GM21786 (cell line): ENCODE measurements at regions not wholly inside any gene's neighbourhood (a gene's known extent, or its start where the extent isn't known, plus 50 kb on each side); places are given as distances from the start of the nearest gene placed in this dataset.

Experiments
- ATAC-seq: cut with Tn5 transposase; IDR thresholded peaks from one replicate; pipeline ENCODE4 v1.9.1; 2021; ENCODE audit not compliant: unreplicated experiment

DNA sequence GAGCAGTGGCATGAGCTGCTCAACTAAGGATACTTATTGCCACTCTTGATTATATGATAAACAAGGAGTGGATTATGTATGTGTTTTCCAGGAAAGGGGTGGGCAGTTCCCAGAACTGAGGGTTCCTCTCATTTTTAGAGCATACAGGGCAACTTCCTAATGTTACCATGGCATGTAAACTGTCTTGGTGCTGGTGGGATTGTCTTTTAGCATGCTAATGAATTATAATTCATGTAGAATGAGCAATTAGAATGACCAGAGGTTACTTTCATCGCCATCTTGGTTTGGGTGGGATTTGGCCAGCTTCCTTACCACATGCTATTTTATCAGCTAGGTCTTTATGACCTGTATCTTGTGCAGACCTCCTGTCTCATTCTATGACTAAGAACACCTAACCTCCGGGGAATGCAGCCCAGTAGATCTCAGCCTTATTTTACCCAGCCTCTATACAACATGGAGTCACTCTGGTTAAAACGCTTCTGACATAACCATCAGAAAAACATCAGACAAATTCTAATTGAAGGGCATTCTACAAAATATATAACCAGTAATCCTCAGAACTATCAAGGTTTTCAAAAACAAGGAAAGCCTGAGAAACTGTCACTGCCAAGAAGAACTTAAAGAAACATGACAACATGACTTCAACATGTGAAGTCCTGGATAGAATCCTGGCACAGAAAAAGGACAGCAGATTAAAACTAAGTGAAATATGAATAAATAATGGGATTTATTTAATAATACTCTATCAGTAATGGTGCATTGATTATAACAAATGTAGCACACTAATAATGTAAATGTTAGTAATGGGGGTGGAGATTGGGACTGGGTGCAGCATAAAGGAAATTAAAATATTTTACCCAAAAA lies 365.0 kb downstream of the SEMA3D start:
- no peak for ATAC-seq

DNA sequence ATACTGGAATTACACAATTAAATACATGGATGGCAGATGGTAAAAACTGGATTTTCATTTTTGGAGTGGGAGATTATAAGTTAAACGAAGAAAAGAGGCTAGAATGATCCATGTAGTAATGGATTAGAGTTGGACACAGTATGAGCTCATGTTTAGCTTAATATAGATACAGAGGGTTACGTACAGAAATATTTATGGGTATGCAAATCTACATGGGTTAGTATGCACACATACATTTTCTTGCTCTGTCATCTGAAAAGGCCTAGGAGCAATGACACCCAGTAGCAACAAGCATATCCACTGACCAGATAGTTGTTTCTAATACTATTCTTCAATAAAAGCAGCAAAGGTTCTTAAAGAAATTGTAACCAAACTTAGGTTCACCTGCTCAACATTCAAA lies 366.4 kb downstream of the SEMA3D start:
- ATAC-seq: no peak

DNA sequence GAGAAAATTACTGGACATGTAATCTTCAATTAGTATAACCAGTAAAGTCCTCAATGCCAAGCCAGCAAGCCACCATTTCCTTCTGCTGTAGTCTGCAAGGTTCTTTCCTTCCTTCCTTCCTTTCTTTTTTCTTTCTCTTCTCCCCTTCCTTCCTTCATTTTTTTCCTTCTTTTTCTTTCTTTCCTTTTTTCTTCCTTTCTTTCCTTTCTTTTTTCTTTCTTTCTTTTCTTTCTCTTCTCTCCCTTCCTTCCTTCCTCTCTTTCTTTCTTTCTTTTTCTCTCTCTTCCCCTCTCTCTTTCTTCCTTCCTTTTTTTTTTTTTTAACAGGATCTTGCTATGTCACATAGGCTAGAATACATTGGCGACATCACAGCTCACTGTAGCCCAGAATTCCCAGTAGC lies 369.8 kb downstream of the SEMA3D start:
- no peak for ATAC-seq

DNA sequence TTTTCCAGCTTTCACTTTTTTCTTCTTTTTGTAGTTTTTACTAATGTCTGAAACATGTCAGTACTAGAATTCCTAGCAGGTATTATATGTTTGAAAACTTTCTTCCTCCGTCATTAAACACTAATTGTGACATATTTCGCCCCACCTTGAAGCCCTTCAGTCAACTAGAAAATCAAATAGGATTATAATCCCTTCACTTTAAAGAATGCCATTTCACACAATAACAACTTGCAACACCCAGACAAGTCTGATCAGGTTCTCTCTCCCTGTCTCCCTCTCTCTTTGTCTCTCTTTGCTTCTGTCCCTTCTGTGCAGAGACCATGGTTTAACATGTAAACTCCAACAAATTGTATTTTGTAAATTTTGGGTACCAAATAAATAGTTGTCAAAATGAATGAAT lies 373.5 kb downstream of the SEMA3D start:
- no peak for ATAC-seq

DNA sequence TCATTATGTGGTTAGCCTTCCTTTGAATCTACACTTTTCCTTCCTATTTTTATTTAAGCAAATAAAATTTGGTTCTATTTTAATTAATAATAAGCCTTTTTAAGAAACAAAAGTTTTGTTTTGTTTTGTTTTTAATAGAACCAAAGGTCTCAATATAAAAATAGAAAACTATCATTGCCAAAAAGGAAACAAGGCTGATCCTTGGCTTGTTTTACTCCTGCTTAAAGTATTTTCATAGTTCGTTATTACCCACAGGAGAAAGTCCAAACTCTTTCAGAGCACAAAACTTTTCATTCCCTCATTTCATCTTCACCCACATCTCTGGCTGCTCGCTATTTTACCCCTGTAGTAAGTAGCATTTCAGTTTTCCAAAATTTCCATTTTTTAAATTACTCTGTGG lies 374.8 kb downstream of the SEMA3D start:
- no peak for ATAC-seq

DNA sequence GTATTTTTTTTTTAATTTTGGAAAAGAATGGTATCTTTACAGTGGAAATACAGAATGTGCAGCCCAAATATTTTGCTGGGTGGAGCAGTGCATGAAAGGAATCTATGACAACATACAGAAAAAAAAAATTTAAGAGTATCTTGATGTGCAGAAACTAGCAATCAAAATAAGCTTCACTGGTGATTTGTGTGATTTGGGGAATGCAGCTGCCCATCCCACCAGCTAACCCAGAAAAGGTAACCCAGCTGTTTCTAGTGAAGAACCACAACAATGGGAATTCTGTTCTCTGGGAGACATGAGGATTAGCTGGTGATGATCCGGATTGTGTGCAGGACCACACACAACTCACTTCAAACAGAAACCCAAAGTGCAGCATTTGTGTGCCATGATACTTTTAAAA lies 375.5 kb downstream of the SEMA3D start:
- no peak for ATAC-seq

DNA sequence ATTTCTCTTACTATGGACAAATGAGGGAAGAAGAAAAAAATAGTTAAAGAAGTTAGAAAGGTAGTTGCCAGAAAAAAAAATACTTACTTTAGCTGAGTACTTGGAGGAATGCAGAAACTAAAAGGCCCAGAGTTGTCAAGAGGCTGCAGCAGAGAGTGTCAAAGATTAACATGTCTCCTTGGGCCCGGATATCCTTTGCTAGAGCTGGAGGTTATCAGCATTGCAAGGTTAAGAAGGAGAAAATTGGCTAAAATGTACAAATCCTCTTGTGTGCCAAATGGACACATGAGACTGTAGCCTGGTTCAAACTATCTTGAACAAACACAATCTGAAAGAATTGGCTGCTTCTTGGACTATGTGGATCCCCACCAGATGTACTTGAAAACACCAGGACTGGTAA lies 377.0 kb downstream of the SEMA3D start:
- ATAC-seq: no peak

DNA sequence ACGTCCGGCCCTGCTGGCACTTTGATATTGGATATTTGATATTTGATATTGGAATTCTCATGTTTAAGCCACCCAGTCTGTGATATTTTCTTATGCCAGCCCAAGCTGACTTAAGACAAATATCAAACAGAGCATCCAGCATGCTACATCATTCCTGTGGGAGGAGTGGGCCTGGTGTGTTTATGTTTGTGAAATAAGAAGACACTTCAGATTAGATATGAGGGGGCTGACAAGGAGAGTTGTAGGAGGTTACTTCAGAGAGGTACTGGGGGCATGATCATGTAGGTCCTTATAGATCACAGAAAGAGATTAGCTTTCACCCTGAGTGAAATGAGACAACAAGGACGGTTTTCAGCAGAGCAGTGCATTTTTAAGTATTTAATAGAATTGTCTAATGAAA lies 382.9 kb downstream of the SEMA3D start:
- ATAC-seq: no peak

DNA sequence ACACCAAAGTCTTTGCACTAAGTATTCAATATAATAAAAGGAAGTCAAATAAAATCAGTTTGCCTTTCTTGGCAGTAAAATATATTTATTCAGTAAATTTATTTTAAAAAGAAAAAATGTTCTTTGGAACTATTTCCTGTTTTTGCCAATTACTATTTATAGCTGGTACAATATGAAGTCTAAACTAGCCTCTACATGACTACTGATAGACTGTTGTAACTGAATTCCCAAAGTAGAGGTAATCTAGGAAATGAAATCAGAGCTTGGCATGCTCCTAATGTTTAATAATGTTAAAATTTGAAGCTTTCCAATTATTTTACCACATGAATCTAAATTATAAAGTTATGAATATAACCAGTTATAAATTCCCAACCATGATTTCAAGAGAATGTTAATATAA lies 385.5 kb downstream of the SEMA3D start:
- no peak for ATAC-seq

DNA sequence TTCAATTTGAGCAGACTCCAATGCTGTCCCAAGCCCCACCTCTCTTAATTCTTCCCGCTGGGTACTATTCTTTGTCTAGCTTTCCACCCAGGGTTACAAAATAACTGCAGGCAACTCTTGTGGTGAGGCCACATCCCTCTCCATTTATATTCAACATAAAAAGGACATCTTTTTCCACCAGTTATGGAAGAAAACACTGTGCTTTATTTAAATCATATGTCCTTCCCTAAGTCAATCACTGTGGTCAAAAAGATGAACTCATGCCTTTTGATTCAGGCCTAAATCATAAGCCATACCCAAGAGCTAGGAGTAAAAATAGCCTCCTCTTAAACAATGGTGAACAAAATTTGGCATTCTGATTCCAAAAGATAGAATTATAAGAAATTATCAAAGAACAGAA lies 386.0 kb downstream of the SEMA3D start:
- ATAC-seq: no peak

DNA sequence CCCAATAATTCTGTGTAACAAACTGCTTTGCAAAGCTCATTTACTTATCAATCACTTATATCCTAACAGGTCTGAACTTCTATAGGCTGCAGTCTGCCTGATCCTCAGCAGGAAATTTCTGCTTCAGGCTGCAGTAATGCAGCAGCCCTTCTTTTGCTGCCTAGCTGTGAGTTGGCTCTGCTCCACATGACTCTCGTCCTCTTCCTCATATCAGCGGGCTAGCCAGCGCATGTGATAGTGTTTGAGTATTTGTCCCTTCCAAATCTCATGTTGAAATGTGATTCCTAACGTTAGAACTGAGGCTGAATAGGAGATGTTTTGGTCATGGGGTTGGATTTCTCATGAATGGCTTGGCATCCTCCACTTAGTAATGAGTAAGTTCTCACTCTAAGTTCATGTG lies 387.8 kb downstream of the SEMA3D start:
- no peak for ATAC-seq

DNA sequence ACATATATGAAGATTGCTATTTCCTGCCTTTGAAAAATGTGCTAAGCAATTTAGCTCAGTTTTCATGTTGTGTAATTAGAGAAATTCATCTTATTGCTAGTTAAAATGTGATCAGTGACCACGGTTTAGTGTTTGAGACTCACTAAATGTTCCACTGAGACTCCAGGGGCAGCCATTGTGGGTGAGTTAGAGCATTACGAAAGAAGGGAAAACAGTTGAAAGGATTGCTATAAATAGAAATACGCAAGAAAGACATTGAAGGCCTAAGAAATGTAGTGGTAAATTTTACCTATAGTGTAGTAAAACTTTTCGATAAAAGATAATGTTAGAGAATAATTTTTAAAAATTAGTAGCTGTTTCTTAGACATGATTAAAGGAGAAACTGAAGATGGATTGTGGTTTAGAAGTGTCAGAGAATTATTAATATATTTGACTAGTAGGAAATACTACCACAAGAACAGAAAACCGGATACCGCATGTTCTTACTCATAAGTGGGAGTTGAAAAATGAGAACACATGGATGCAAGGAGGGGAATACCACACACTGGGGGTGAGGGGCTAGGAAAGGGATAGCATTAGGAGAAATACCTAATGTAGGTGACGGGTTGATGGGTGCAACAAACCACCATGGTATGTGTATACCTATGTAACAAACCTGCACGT lies 394.5 kb downstream of the SEMA3D start:
- ATAC-seq: no peak

DNA sequence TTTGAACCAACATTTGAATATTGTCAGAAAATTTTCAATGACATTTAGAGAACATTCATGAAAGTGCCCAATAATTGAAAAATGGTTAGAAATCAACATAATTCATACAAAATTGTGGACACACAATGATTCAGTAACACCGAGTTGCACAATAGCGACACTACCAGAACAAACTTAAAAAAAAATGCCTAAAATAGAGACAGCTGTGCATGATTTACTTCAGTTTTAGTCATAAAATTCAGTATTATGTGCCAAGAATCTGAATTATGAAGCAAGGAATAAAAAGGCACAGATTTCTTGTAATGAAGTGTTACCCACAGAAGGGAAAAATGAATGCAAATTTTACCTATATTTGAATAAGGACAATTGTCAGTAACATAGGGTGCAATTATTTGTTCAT lies 396.0 kb downstream of the SEMA3D start:
- ATAC-seq: no peak

DNA sequence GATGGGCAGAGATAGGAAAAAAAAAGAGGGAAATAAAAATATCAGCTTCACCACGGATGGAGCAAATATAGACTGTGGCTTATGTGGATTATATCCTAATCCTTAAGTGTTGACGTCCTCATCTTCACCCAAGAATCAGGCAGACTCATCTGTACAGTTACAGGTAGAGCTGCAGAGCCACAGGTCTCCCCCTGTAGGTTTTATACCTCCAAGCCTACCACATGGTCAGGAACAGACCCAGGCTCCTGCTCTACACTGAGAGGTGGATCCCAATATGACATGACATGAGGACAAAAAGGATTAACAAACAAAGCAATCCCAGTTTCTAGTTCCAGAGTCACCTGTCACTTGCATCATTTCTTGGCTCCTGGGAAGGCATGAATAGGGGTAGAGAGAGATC lies 400.8 kb downstream of the SEMA3D start:
- ATAC-seq: no peak

DNA sequence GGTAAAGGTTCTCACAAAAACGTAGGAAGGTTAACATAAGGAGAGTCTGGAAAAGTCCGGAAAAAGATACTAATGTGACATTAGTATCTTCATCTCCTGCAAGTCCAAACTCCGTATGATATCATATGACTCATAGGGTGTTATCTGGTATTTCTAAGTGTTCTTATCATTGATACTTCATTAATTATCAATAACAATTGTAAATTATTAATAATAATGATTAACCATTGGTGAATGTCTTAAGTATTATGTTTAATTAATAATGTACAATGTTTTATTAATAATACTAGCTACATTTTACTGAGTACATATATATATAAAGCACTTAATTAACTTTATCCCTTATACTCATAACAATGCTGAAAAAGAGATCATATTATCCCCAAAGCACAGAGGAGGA lies 402.4 kb downstream of the SEMA3D start:
- no peak for ATAC-seq

DNA sequence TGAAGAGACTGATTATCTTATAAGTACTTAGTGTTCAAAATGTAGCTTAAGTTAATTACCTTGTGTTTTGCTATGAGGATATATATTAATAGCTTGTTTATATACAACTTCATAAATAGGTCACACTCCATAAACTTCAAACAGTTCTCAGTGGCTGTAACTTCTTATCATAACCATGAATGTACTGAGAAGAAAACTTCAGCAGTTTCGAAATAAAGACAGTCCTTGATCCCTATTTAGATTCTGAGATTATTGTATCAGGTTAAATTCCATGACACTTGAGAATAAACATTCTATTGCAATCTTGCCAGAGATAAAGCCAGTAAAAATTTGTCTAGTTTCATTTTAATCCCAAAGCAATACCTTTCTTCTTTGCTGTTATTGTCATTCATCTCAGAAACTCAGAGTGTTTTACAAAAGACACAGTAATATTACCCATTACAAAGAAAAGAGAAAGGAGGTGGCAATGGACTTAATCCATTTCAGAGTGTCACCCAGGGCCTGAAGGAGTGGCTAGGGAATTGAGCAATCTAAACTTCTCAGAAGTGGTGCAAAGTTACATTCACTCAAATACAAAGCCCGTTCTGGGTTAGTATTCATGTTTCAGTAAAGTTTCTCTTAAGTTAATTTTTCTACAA lies 403.6 kb downstream of the SEMA3D start:
- ATAC-seq: no peak

DNA sequence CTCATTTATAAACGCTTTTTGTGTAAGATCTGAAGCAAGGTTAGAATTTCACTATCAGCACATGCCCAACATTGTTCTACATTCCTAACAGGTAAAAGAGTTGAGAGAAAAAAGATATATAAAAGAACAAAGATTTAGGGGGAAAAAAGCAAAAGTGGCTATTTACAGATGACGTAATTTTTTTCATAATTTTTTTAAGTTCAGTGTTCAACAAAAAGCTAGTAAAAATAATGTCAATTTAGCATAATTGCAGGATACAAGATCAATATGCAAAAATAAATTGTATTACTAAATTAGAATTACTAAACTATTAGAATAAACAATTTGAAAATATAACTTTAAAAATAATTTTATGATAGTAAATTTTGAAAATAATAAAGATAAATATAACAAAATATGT lies 405.0 kb downstream of the SEMA3D start:
- ATAC-seq: no peak

DNA sequence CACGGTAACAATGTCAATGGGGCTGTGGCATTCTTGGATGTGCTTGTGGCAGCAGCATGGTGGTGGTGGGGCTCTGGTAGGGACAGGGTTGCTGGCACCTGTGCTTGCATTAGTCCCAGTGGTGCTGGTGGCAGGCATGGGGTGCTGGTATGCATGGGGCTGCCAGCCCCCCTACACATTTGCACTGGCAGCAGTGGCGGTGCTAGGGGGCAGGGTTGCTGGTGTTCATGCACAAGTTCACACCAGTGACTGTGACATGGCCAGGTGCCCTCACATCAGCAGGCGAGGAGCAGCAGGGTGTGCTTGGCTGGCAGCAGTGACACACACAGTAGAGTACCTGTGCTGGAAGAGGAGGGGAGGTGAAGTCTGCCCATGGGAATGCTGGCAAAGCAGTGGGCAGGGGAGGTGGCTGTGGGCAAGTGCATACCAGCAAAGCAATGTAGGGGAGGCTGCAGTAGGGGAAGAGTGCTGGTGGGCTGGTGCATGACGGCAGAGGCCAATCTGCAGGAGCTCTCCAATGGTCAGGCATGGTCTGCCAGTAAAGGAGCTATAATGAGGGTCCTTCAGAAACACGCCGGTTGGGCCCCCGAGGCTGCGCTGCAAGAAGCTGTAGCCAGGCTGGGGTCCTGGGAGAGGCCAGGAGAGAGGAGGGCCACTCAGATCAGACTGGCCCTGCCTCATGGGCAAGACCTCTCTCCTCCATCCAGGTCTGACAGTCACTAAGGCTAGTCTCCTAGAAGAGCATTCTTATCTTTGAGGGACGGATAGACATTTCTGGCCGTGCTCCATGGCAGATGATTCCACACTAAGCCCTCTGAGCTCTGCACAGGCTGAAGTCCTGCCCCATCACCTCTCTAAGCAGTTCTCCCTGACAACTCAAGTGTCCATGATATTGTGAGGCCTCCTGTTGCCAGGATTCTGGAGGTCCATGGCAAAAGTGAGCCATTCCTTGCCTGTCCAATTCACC lies 406.4 kb downstream of the SEMA3D start:
- no peak for ATAC-seq

DNA sequence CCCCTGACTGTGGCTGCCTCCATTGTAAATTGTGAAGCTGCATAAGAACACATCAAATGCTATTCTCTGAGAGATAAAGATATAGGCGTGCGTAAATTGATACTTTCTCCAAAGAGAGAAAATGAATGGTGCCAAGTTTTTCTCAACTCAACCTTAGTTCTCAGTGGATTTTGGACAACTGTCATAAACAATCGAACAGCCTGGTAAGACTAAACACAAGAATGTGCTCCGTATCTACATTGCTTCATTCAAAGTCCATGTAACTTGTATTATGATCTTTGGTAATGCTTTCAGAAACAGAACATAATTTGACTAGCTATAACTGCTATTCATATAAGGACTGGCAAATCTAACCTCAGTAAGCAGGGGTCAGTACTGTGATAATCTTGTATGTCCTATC lies 429.1 kb downstream of the SEMA3D start:
- ATAC-seq: no peak

DNA sequence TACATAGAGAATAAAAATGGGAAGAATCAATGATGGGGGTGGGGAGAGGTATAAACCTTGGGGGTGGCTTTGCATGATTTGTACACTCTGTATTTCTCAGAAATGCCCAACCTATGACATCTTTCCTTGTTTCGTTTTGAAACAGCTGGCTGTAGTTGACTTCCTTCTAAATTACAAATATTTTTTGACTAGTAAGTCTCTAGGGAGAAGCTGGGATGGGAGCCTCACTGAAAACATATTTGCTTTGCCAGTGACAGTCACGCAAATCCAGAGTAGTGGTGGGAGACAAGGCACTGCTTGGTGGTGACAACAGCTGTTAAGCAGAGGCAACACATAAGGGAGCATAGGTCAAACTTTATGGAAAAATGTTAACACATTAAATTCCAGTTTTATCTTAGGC lies 440.5 kb downstream of the SEMA3D start:
- ATAC-seq: no peak

DNA sequence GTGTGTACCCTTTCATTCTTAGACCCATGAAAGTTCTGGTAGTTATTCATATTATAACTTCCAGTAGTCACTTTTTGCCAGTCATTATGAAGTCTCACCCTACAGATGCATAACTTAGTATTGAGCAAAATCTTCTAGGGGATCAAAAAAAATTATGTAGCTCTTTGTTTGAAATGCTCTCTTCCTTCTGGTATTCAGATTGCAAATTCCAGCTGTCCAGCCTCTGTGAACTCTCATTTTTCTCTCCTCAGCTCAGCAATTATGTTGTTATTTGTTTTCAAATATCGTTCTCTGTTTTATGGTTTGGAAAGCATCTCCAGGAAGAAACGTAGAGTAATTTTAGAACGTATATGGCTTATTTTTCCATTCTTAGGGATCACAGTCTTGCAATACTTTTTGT lies 442.5 kb downstream of the SEMA3D start:
- ATAC-seq: no peak
